Renal cortical epithelial cell (primary cell): ENCODE measurements at regions not wholly inside any gene's neighbourhood (a gene's known extent, or its start where the extent isn't known, plus 50 kb on each side); places are given as distances from the start of the nearest gene placed in this dataset.
"Not testable (repeated sequence)": the region's sequence is repeated elsewhere in the genome, so short reads cannot be mapped to it uniquely, and the experiment has no call there.

Experiments used
- DNase-seq: peaks from one replicate; pipeline ENCODE4 v3.0.0-alpha.2; 2011; ENCODE audit warnings: low read depth

DNA sequence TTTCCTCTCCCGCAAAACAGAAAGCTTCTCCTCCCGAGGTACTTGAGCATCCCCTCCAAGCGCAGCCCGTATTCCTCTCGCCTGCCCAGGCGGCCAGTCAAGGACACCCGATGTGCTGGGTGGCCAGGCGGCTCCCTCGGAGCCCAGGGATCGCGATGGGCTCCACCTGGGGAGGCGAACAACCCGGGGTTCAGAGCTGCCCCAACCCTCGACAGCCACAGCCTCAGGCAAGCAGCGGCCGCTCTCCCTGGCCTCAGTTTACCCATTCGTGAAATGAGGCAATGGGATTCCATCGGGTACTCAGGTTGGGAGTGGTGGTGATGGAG, 147.4 kb downstream of the CYP26A1 start:
- no peak for DNase-seq

DNA sequence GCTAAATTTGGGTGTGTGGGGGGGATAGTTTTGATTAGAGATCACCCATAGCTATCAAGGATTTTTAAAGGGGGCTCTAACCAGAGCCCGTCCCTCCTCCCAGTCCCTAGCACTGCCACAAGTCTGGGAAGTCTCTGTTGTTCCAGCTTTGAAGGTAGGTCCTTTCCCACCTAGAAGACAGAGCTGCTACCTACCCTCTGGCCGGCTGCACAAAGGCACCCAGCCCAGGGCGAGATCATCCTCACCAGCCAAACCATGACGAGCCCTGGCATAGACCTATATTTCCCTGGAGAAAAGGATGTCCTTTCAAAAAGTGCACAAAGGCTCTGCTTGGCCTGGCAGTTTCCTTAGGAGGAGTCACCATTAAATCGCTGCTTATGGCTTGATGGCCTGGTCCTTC, 147.8 kb downstream of the CYP26A1 start:
- no peak for DNase-seq

DNA sequence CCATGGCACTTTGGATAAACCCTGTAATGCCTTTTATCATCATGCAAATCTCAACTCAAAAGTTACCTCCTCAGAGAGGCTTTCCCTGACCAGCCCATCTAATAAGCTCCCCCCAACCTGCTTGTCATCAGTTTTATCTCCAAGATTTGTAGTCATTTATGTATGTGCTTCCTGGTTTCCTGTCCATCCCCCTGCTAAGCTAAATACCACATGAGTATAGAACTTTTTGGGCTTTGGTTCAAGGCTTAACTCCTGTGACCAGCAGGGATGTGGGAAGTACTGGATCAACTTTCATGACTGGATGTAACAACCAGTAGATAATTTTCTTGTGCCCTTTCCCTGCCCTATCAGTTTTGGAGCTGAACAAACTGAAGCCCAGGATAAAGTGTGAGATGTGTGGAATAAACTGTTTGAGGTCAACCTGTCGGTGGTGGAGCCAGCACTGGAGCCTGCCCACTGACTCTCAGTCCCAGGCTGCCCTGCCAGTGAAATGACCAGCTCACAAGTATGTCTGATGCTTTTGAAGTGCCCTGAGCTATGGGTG, 148.6 kb downstream of the CYP26A1 start:
- no peak for DNase-seq

GRCh38 chr10:93222876-93223275, 149.2 kb downstream of the CYP26A1 start:
- DNase-seq = no peak

DNA sequence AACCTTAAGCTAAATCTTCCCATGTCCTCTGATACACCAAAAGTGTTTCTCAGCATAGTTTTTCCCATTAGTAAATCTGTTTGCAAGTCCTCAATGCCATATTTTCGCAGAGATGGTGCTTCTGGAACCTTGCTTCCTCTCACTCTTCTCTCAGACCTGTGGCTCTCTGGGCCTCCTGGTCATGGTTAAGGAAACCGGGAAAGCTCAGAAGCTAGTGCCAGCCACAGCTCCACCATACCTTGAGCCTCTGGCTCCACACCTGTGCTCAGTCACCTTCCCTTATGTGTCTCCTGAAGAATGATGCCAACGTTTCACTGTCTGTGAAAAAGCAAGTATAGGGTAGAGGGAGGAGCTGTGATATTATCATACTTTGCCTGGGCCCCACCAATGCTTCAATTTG, 149.6 kb downstream of the CYP26A1 start:
- DNase-seq = no peak

GRCh38 chr10:93224005-93224779, 150.5 kb downstream of the CYP26A1 start:
- DNase-seq = peak; percentile 27

DNA sequence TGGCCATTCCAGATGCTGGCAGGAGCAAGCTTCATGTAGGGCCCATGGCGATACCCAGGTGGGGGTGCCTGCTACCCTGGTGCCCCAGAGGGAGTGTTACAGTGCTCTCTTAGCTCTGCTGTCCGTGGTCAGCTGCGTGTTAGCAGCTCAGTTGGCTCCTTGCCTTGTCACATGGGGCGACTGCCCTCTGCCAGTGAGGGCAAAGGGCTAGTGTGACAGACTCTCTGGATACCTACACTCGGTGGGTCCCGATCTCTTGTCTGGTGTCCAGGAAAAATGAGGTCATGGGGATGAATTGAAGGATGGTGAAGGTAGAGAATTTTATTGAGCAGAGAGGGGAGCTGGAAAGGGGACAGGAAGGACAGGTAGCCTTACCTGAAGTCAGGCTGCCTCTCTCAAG, 152.2 kb downstream of the CYP26A1 start:
- no peak for DNase-seq

DNA sequence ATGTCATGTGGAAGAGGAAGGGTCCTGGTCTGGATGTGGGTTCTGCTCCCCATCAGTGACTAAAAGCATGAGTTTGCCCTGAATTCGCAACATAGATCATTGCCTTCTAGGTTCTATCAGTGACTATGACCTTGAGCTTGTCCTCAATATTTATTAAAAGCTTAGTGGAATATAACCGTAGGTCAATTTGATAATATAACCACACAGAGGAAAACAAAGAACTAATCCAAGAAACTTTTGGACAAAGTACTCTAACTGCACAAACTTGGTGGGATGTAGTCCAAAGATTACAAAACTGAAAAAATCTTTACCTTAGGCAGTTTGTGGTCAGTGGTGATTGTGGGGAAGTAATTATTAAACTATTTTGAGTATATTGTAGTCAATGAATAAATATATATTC, 152.9 kb downstream of the CYP26A1 start:
- DNase-seq = no peak

DNA sequence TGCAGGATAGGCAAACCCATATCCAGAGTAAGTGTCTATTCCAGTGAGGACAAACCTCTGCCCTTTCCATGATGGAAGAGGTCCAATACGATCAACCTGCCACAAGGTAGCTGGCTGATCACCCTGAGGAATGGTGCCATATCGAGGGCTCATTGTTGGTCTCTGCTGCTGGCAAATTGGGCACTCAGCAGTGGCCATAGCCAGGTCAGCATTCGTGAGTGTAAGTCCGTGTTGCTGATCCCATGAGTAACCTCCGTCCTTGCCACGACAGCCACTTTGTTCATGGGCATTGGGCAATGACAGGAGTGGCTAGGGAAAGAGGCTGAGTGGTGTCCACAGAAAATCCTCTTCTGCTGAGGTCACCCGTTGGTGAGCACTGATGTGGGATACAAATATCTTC, 156.9 kb downstream of the CYP26A1 start:
- not testable (repeated sequence) for DNase-seq

DNA sequence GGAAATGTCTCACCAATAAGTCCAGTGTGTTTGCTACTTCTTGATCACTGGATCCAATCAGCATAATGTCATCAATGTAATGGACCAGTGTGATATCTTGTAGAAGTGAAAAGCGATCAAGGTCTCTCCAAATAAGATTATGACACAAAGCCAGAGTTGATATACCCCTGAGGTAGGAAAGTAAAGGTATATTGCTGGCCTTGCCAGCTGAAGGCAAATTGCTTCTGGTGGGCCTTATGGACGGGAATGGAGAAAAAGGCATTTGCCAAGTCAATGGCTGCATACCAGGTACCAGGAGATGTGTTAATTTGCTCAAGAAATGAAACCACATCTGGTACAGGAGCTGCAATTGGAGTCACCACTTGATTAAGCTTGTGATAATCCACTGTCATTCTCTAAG, 158.5 kb downstream of the CYP26A1 start:
- not testable (repeated sequence) for DNase-seq

DNA sequence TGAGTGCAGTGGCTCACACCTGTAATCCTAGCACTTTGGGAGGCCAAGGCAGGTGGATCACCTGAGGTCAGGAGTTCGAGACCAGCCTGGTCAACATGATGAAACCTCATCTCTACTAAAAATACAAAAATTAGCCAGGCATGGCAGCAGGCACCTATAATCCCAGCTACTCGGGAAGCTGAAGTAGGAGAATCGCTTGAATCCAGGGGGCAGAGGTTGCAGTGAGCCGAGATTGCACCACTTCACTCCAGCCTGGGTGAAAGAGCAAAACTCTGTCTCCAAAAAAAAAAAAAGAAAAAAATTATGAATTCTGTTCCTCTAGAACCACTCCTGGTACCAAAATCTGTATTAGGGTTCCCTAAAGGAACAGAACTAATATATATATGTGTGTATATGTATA, 161.2 kb downstream of the CYP26A1 start:
- DNase-seq = not testable (repeated sequence)

GRCh38 chr10:93235686-93236085, 162.0 kb downstream of the CYP26A1 start:
- peak; percentile 42 for DNase-seq

DNA sequence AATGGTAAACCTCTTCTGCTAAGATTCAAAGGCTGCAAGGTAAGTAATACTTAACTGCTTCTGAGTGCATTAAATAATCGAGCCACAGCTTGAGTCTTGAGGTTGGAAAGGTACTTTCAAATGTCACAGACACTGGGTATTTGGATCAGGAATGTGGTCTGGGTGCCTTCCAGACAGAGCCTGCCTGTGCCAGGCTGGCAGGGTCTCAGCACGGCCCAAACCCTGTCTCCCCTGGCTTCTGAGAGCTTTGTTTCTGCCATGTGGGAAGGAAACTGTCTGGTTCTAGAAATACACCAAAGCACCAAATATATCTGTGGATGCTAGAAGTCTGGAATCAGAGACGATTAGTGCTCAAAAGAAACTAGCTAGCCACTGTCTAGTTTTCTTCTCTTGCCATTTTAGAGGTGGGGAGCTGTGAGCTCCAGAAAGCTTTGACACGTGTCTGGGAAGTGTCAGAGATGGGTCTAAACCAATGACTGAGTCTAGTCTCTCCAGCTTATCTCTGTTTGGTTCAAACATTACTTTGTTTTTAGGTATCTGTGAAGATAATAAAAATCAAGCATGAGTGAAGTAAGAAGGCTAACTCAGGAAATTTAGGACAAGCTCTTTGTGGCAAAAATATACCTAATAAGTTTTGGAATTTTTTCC, 162.8 kb downstream of the CYP26A1 start:
- DNase-seq = no peak

- no peak for DNase-seq
Observed at GRCh38 chr10:93245147-93245546, 171.5 kb downstream of the CYP26A1 start.

- DNase-seq = no peak
Observed at GRCh38 chr10:93245779-93246178, 172.1 kb downstream of the CYP26A1 start.

- DNase-seq = no peak
Observed at GRCh38 chr10:93248583-93249227, 175.0 kb downstream of the CYP26A1 start.

- DNase-seq = no peak
Observed at GRCh38 chr10:93250010-93250409, 176.3 kb downstream of the CYP26A1 start.

GRCh38 chr10:93254180-93254853, 180.6 kb downstream of the CYP26A1 start:
- no peak for DNase-seq

GRCh38 chr10:93255546-93255945, 181.9 kb downstream of the CYP26A1 start:
- DNase-seq = no peak
